OCI-LY3 (cell line): ENCODE measurements at regions not wholly inside any gene's neighbourhood (a gene's known extent, or its start where the extent isn't known, plus 50 kb on each side); places are given as distances from the start of the nearest gene placed in this dataset.

Source experiments
- EZH2phosphoT487 ChIP-seq: fragments of 200-600 bp; shearing (Covaris generic); IDR thresholded peaks from 2 replicates; pipeline ENCODE4 v1.6.1; 2018; ENCODE audit warnings: antibody characterized with exemption, mixed run types, low read depth
- TF ChIP-seq, protein P1 (sequence below): fragments of 200-600, 300-600 bp; sonication (generic); IDR thresholded peaks from 2 replicates; pipeline ENCODE4 v1.5.1; 2014; ENCODE audit warnings: antibody characterized with exemption, low read length, low read depth

- TF ChIP-seq, protein P1, sequence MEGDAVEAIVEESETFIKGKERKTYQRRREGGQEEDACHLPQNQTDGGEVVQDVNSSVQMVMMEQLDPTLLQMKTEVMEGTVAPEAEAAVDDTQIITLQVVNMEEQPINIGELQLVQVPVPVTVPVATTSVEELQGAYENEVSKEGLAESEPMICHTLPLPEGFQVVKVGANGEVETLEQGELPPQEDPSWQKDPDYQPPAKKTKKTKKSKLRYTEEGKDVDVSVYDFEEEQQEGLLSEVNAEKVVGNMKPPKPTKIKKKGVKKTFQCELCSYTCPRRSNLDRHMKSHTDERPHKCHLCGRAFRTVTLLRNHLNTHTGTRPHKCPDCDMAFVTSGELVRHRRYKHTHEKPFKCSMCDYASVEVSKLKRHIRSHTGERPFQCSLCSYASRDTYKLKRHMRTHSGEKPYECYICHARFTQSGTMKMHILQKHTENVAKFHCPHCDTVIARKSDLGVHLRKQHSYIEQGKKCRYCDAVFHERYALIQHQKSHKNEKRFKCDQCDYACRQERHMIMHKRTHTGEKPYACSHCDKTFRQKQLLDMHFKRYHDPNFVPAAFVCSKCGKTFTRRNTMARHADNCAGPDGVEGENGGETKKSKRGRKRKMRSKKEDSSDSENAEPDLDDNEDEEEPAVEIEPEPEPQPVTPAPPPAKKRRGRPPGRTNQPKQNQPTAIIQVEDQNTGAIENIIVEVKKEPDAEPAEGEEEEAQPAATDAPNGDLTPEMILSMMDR = no peak
- TF ChIP-seq EZH2phosphoT487 = no peak
Observed at GRCh38 chr20:24384865-24385264, 84.6 kb upstream of the SYNDIG1 start.
